ENCODE measurements at regions not wholly inside any gene's neighbourhood (a gene's known extent, or its start where the extent isn't known, plus 50 kb on each side); places are given as distances from the start of the nearest gene placed in this dataset.

DNA sequence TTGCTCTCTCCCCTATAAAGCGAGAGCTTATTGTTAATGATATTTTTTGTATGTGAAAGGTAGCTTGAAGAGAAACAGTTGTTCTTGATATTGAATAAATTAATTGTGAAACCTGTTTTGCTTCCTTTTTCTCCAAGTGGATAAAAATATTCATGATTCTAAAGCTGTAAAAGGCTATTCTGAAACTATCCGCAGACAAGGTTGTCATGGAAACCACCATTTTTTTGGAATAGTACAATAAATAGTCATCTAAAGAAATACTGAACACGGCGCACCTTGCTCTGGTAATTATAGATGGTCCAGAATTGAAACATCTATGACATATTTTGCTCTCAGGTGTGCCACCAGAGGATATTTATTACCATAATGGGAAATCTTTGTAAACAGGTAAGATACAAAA is 1103.0 kb upstream of the SLC39A10 start:
- TF ChIP-seq CTCF (IDR thresholded peaks at IDR 0.05 in 8 of 11, conservative IDR thresholded peaks at IDR 0.05 in 3 of 11) (no peak), POLR2AphosphoS5 (IDR thresholded peaks at IDR 0.05) (no peak), POLR2A (IDR thresholded peaks at IDR 0.05) (no peak)

Data from spleen (tissue), 7 donors.